Neural cell (in vitro differentiated cells): ENCODE measurements at regions not wholly inside any gene's neighbourhood (a gene's known extent, or its start where the extent isn't known, plus 50 kb on each side); places are given as distances from the start of the nearest gene placed in this dataset.

Experiments used
- CTCF ChIP-seq: fragments of 450-650 bp; IDR thresholded peaks from 2 replicates; pipeline ENCODE4 v1.5.1; 2014; ENCODE audit warnings: antibody characterized with exemption, mild to moderate bottlenecking, moderate library complexity; ENCODE audit not compliant: poor library complexity, severe bottlenecking
- EP300 ChIP-seq: fragments of 450-650 bp; conservative IDR thresholded peaks from 2 replicates; pipeline ENCODE4 v1.6.1; 2014; ENCODE audit warnings: antibody characterized with exemption, mild to moderate bottlenecking, moderate library complexity; ENCODE audit not compliant: poor library complexity, severe bottlenecking
- EZH2 ChIP-seq: fragments of 200-600, 300-800 bp; shearing (Covaris generic), sonication (generic); IDR thresholded peaks from 2 replicates; pipeline ENCODE4 v1.6.1; 2014; ENCODE audit warnings: antibody characterized with exemption, low read length, borderline replicate concordance, mild to moderate bottlenecking; ENCODE audit not compliant: insufficient read depth, poor library complexity, severe bottlenecking
- MXI1 ChIP-seq: fragments of 450-650 bp; conservative IDR thresholded peaks from 2 replicates; pipeline ENCODE4 v1.6.1; 2014; ENCODE audit warnings: antibody characterized with exemption, mild to moderate bottlenecking; ENCODE audit not compliant: poor library complexity, severe bottlenecking
- POLR2AphosphoS5 ChIP-seq: IDR thresholded peaks from 2 replicates; pipeline ENCODE4 v1.6.1; 2012
- RAD21 ChIP-seq: fragments of 450-650 bp; conservative IDR thresholded peaks from 2 replicates; pipeline ENCODE4 v1.6.1; 2014; ENCODE audit warnings: antibody characterized with exemption, mild to moderate bottlenecking, moderate library complexity
- REST ChIP-seq: IDR thresholded peaks from 2 replicates; pipeline ENCODE4 v1.6.1; 2012; ENCODE audit warnings: borderline replicate concordance
- SMC3 ChIP-seq: fragments of 450-650 bp; conservative IDR thresholded peaks from 2 replicates; pipeline ENCODE4 v1.6.1; 2014; ENCODE audit warnings: antibody characterized with exemption, mild to moderate bottlenecking, moderate library complexity; ENCODE audit not compliant: poor library complexity
- TAF1 ChIP-seq: IDR thresholded peaks from 2 replicates; pipeline ENCODE4 v1.6.1; 2012; ENCODE audit warnings: low read depth

GRCh38 chr2:151166410-151166809, 95.3 kb downstream of the RBM43 start:
- no peak for TF ChIP-seq EP300
- TF ChIP-seq CTCF, result no peak
- TF ChIP-seq EZH2, result no peak
- TF ChIP-seq POLR2AphosphoS5, result no peak
- TF ChIP-seq RAD21, result no peak
- no peak for TF ChIP-seq SMC3
- TF ChIP-seq REST, result no peak
- no peak for TF ChIP-seq TAF1
- no peak for TF ChIP-seq MXI1
